Astrocyte (in vitro differentiated cells and primary cell): ENCODE measurements at regions not wholly inside any gene's neighbourhood (a gene's known extent, or its start where the extent isn't known, plus 50 kb on each side); places are given as distances from the start of the nearest gene placed in this dataset.

Experiments used
- DNase-seq: peaks from one replicate; pipeline ENCODE4 v3.0.0-alpha.2; 2010; ENCODE audit warnings: low read depth
- FAIRE-seq: peaks from 2 replicates; lab custom pipeline; 2011; peaks lifted over from hg19 to GRCh38; lab: Jason Lieb, UNC
- H2AFZ ChIP-seq: 2 replicates; pipeline ENCODE4 v1.6.0; 2012; ENCODE audit warnings: low read depth, low read length, inconsistent platforms
- H3K27ac ChIP-seq: 2 replicates; pipeline ENCODE4 v1.5.1; 2011; ENCODE audit warnings: low read depth, low read length, inconsistent platforms
- H3K27me3 ChIP-seq: 2 replicates; pipeline ENCODE4 v1.6.0; 2011; ENCODE audit warnings: low read length, inconsistent platforms; ENCODE audit not compliant: insufficient read depth
- H3K36me3 ChIP-seq: 2 replicates; pipeline ENCODE4 v1.5.1; 2011; ENCODE audit warnings: low read length, inconsistent platforms; ENCODE audit not compliant: insufficient read depth
- H3K4me1 ChIP-seq: 2 replicates; pipeline ENCODE4 v1.5.1; 2011; ENCODE audit warnings: low read length, inconsistent platforms; ENCODE audit not compliant: insufficient read depth
- H3K4me2 ChIP-seq: 2 replicates; pipeline ENCODE4 v1.6.0; 2012; ENCODE audit warnings: low read length, inconsistent platforms
- H3K4me3 ChIP-seq: 2 replicates; pipeline ENCODE4 v1.5.1; 2011; ENCODE audit warnings: low read depth, mild to moderate bottlenecking, low read length, inconsistent platforms; ENCODE audit not compliant: insufficient read depth
- H3K79me2 ChIP-seq: 2 replicates; pipeline ENCODE4 v1.6.0; 2012; ENCODE audit warnings: mild to moderate bottlenecking, low read length, inconsistent platforms; ENCODE audit not compliant: insufficient read depth
- H3K9ac ChIP-seq: 2 replicates; pipeline ENCODE4 v1.6.0; 2012; ENCODE audit warnings: mild to moderate bottlenecking, low read length, inconsistent platforms
- H3K9me3 ChIP-seq: 2 replicates; pipeline ENCODE4 v1.5.1; 2012; ENCODE audit warnings: low read depth, mild to moderate bottlenecking, low read length, inconsistent platforms; ENCODE audit not compliant: insufficient read depth
- H4K20me1 ChIP-seq: 2 replicates; pipeline ENCODE4 v1.6.0; 2012; ENCODE audit warnings: low read length, inconsistent platforms; ENCODE audit not compliant: insufficient read depth
- H3K27ac Mint-ChIP-seq: one replicate; pipeline ENCODE4 v1.8.0; 2021; ENCODE audit warnings: mild to moderate bottlenecking, mixed read lengths; ENCODE audit not compliant: unreplicated experiment
- H3K27me3 Mint-ChIP-seq: one replicate; pipeline ENCODE4 v1.8.0; 2021; ENCODE audit warnings: low read depth, mixed read lengths; ENCODE audit not compliant: unreplicated experiment
- H3K36me3 Mint-ChIP-seq: one replicate; pipeline ENCODE4 v1.8.0; 2021; ENCODE audit warnings: low read depth, mixed read lengths; ENCODE audit not compliant: unreplicated experiment
- H3K4me1 Mint-ChIP-seq: one replicate; pipeline ENCODE4 v1.8.0; 2021; ENCODE audit warnings: low read depth, mixed read lengths; ENCODE audit not compliant: unreplicated experiment
- H3K4me3 Mint-ChIP-seq: one replicate; pipeline ENCODE4 v1.8.0; 2021; ENCODE audit warnings: mild to moderate bottlenecking, moderate library complexity, mixed read lengths; ENCODE audit not compliant: unreplicated experiment
- H3K9me3 Mint-ChIP-seq: one replicate; pipeline ENCODE4 v1.8.0; 2021; ENCODE audit warnings: mild to moderate bottlenecking, mixed read lengths; ENCODE audit not compliant: unreplicated experiment
- EZH2 ChIP-seq: IDR thresholded peaks from 2 replicates; pipeline ENCODE4 v1.6.1; 2012; ENCODE audit warnings: mild to moderate bottlenecking, low read length, inconsistent platforms; ENCODE audit not compliant: insufficient read depth
- TF ChIP-seq, protein P1 (sequence below): IDR thresholded peaks from 2 replicates; pipeline ENCODE4 v1.5.1; 2011; ENCODE audit warnings: low read depth, mild to moderate bottlenecking, inconsistent platforms, low read length, moderate library complexity; ENCODE audit not compliant: insufficient read depth

DNA sequence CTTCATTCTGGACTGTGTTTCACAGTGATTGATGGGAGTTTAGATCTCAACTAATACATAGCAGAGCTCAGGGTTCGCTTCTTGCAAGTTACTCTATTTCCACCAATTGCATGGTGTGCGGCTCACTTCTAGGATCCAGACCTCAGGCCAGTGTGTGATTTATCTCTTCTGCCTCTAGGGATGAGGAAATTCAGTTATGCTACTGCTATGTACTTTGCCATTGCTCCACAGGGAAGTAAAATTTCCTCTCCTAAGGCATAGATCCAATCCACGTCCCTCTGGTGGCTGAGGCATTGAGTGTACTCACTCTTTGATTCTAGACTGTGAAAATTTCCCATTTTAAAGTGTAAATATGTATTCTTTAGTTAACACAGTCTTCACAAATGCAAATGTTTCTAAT is 214.1 kb downstream of the HS3ST3B1 start:
- no peaks in the 10 kb centered on the region for H3K79me2 ChIP-seq
- H4K20me1 ChIP-seq, result no peaks in the 10 kb centered on the region
- Mint-ChIP-seq H3K36me3 (no peaks in the 10 kb centered on the region), H3K27me3 (no peaks in the 10 kb centered on the region), H3K9me3 (no peaks in the 10 kb centered on the region), H3K4me1 (peaks cover 2% of the 10 kb centered on the region), H3K4me3 (no peak overlapping the region), H3K27ac (no peak overlapping the region)
- no peak overlapping the region for H3K9ac ChIP-seq
- no peak overlapping the region for H2AFZ ChIP-seq
- no peak overlapping the region for H3K4me3 ChIP-seq
- H3K36me3 ChIP-seq, result no peaks in the 10 kb centered on the region
- H3K27me3 ChIP-seq, result no peaks in the 10 kb centered on the region
- no peak overlapping the region for H3K27ac ChIP-seq
- no peaks in the 10 kb centered on the region for H3K4me1 ChIP-seq
- H3K4me2 ChIP-seq, result no peak overlapping the region
- TF ChIP-seq, protein P1, sequence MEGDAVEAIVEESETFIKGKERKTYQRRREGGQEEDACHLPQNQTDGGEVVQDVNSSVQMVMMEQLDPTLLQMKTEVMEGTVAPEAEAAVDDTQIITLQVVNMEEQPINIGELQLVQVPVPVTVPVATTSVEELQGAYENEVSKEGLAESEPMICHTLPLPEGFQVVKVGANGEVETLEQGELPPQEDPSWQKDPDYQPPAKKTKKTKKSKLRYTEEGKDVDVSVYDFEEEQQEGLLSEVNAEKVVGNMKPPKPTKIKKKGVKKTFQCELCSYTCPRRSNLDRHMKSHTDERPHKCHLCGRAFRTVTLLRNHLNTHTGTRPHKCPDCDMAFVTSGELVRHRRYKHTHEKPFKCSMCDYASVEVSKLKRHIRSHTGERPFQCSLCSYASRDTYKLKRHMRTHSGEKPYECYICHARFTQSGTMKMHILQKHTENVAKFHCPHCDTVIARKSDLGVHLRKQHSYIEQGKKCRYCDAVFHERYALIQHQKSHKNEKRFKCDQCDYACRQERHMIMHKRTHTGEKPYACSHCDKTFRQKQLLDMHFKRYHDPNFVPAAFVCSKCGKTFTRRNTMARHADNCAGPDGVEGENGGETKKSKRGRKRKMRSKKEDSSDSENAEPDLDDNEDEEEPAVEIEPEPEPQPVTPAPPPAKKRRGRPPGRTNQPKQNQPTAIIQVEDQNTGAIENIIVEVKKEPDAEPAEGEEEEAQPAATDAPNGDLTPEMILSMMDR, result no peak
- no peak for TF ChIP-seq EZH2
- H3K9me3 ChIP-seq, result no peaks in the 10 kb centered on the region
- DNase-seq (no peak), FAIRE-seq (no peak)

GRCh38 chr17:14513835-14514234 is 213.0 kb downstream of the HS3ST3B1 start:
- H3K4me3 ChIP-seq, result no peak overlapping the region
- H3K4me1 ChIP-seq, result no peaks in the 10 kb centered on the region
- peaks cover 1% of the 10 kb centered on the region for H3K4me1 Mint-ChIP-seq
- no peak overlapping the region for H3K4me2 ChIP-seq
- no peak overlapping the region for H3K27ac ChIP-seq
- no peaks in the 10 kb centered on the region for H3K9me3 Mint-ChIP-seq
- H4K20me1 ChIP-seq, result no peaks in the 10 kb centered on the region
- H3K36me3 ChIP-seq, result no peaks in the 10 kb centered on the region
- no peaks in the 10 kb centered on the region for H3K27me3 Mint-ChIP-seq
- no peaks in the 10 kb centered on the region for H3K79me2 ChIP-seq
- H3K27ac Mint-ChIP-seq, result no peak overlapping the region
- H2AFZ ChIP-seq, result no peak overlapping the region
- H3K36me3 Mint-ChIP-seq, result no peaks in the 10 kb centered on the region
- DNase-seq, result no peak
- H3K4me3 Mint-ChIP-seq, result no peak overlapping the region
- no peaks in the 10 kb centered on the region for H3K9me3 ChIP-seq
- FAIRE-seq, result no peak
- no peak overlapping the region for H3K9ac ChIP-seq
- no peaks in the 10 kb centered on the region for H3K27me3 ChIP-seq
- TF ChIP-seq EZH2, result no peak
- TF ChIP-seq, protein P1, result no peak

DNA sequence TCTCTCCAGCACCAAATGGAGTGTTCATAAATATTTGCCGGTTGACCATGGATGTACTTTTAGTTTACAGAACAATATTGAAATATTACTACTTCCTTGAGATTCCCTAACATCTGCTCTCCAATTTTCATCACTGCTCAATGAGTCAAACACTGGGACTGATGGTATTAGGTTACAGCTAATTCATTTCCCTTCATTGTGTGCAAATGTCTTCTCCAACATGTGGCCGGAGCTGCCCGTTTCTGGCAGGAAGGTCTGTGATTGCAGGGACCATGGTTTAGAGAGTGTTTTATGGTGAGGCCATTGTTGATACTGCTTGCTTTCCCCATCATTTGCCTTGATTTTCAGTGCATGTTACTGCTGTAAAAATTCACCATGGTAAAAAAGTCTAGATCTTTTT is 209.3 kb downstream of the HS3ST3B1 start:
- Histone ChIP-seq H3K79me2 (no peaks in the 10 kb centered on the region), H3K4me2 (no peak overlapping the region), H4K20me1 (no peaks in the 10 kb centered on the region), H3K4me1 (no peaks in the 10 kb centered on the region), H3K9ac (no peak overlapping the region), H3K4me3 (no peak overlapping the region), H3K27me3 (no peaks in the 10 kb centered on the region), H3K36me3 (no peaks in the 10 kb centered on the region), H2AFZ (no peak overlapping the region), H3K9me3 (no peaks in the 10 kb centered on the region), H3K27ac (no peak overlapping the region)
- H3K4me1 Mint-ChIP-seq, result no peaks in the 10 kb centered on the region
- TF ChIP-seq, protein P1, result no peak
- no peak for TF ChIP-seq EZH2
- no peaks in the 10 kb centered on the region for H3K9me3 Mint-ChIP-seq
- H3K36me3 Mint-ChIP-seq, result no peaks in the 10 kb centered on the region
- H3K4me3 Mint-ChIP-seq, result no peak overlapping the region
- FAIRE-seq (no peak), DNase-seq (no peak)
- H3K27ac Mint-ChIP-seq, result no peak overlapping the region
- H3K27me3 Mint-ChIP-seq, result no peaks in the 10 kb centered on the region
